A673 (cell line): ENCODE measurements at regions not wholly inside any gene's neighbourhood (a gene's known extent, or its start where the extent isn't known, plus 50 kb on each side); places are given as distances from the start of the nearest gene placed in this dataset.

ENCODE experiments used
- CTCF ChIP-seq: fragments of 300-800, 200-600 bp; sonication (generic); conservative IDR thresholded peaks from 2 replicates; pipeline ENCODE4 v1.5.1; 2017; ENCODE audit warnings: low read depth, mild to moderate bottlenecking, antibody characterized with exemption, low read length, moderate library complexity, mixed read lengths
- EZH2 ChIP-seq: fragments of 200-600 bp; sonication (generic); IDR thresholded peaks from 2 replicates; pipeline ENCODE4 v1.6.1; 2017; ENCODE audit warnings: borderline replicate concordance, low read depth, mild to moderate bottlenecking, mixed read lengths, antibody characterized with exemption, low read length; ENCODE audit not compliant: poor library complexity, severe bottlenecking

- no peak for TF ChIP-seq CTCF
- TF ChIP-seq EZH2 = no peak
Measured at GRCh38 chr4:52203351-52203750, 152.2 kb downstream of the SPATA18 start.
